ENCODE measurements at regions not wholly inside any gene's neighbourhood (a gene's known extent, or its start where the extent isn't known, plus 50 kb on each side); places are given as distances from the start of the nearest gene placed in this dataset.

DNA sequence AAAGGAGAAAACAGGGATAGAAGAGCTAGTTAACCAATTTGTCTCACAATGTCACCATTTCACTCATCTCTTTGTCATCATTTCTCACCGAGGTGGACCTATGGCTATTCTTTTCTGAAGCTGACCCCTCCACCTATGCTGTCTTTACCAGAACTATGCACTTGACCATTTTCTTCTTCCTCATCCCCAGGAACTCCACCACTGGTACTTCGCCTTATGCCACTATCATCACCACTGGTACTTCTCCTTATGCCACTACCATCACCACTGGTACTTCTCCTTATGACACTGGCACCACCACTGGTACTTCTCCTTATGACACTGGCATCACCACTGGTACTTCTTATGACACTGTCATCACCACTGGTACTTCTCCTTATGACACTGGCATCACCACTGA lies 745.8 kb upstream of the CHAC2 start:
- DNase-seq: no peak

DNA sequence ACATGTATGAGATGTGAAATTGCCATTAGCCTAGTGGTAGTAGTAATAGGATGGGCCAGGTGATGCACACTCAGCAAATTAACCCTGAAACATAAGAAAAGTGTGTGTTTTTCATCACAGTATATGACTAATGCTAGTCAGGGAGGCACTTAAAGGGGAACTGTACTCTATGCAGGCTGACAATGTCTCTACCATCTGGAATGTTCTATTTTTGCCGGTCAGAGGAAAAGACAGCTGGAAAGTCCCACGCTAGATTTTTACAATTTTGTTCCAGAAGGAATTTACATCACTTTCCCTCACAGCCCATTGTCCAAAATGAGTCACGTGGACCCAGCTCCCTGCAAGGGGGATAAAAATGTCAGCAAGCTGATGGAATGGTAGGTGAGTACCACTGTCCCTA lies 746.3 kb upstream of the CHAC2 start:
- no peak for DNase-seq

DNA sequence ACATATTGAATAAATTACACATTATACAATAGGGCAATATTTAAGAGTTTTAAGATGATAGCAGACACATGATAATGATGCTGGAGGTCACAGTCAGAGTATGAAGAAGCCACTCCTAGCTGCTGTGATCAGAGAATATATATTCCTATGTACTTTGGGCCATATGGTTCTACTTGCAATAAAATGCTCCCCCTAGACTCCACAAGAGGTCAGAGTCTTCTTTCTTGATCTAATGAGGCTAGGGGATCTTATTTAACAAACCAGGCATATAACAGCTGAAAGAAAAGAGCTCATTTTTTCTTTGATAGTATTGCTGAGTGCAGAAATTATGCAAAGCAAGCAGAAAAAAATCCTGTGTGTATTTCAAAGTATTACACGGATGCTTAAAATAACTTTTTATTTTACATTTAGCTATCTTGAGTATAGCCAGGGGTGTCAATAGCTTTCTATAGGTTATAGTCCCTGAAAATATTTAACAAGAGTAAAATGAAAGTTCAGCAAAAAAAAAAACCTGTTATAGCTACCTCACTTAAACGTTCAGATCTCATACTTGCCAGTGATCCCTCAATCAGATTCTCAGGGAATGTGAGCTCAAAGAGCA lies 748.7 kb upstream of the CHAC2 start:
- no peak for DNase-seq

DNA sequence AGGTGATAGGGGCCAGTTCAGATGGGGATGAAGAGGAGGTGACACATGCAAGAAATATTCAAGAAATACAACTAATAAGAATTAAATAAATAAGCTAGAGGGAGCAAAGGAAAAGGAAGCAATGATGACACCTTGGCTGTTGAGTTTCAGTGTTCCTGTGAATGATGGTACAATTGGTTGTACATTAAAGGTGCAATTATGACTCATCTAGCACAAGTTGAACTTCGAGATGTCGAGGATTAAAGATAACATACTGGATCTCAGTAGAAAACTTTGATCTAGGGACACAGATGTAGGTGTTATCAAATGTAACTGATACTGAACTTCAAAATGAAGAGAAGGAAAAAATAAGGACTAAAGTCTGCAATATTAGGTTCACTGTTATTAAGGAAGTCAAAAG lies 760.6 kb upstream of the CHAC2 start:
- no peak for DNase-seq

DNA sequence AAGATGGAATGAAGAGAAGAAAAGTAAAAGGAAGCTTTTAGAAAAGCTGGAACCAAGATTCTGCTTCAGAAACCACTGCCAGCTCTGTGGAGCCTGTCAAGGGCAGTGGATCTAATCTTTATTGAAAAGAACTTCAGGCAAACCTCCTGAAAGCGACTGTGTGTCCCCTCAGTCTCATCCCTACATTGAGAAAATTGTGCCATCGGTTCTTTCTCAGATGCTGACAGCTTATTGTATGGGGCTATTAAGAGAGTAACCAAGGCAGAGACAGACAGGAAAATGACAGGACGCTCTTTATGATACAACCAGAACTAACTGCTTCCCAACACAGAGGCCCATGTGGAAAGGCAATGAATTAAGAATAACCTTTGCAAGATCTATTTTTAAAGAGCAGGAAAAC lies 763.2 kb upstream of the CHAC2 start:
- no peak for DNase-seq

DNA sequence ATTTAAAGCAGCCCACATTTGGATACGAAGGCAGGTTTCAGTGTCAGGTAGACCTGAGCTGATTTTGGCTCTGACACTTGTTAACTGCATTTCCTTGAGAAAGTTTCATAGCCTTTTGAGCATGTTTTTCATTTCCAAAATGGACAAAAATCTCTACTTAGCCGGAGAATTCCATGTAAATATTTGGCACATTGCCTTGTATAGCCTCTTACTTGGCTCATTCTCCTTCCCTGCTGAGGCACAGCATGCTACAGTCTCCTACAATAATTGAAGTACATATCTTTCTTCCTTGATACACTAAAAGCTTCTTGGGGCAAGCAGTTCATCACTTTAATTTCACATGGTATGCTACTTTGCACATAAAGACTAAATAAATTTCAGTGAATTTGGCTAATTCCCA lies 772.2 kb upstream of the CHAC2 start:
- no peak for DNase-seq

DNA sequence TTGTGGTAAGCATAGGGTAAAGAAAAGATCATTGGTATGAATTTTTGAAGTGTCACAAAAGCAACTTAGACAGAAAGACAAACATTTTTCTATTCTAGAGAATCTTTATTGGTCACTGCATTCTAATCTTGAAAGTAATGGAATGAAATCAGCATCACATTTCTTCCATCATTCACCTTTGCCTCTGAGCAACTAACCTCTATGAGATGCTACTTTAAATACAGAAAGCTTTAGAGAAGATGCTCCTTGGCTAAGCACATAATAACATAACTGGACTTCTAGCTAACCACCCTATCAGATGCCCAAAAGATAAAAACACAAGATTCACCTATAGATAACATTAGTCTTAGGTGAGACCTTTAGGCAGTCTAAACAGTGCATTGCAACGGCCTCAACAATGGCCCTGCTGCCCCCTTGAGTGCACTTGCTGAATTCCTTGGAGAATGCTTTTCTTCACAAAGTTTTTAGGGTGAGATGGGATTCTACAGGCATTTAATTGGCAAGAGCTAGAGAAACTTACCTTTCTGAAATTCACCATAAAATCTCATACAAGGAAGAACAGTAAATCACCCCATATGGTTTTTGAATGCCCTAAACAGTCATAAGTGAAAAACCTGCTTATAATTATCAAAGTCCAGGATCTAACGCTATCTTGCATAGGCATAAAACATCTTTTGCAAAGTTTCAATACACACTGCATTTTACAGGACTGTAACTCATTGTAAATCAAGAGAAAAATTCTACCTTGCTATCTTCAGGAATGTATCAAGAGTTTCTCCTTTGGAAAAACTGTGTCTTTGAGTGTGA lies 791.3 kb upstream of the CHAC2 start:
- DNase-seq: no peak

DNA sequence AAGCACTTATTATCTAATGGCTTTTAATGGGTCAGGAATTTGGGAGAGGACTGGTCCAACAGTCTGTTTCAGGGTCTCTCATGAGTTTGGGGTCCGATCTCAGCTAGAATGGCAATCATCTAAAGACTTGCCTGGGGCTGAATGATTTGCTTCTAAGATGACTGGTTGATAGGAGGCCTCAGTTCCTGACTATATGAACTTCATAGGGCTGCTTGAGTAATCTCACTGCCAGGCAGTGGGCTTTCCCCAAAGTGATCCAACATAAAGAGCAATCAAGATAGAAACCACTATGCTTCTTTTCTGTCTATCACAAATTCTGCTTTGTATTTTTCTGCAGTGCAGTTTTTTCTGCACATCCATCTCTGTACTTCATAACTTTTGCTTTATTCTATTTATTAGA lies 793.5 kb upstream of the CHAC2 start:
- no peak for DNase-seq

DNA sequence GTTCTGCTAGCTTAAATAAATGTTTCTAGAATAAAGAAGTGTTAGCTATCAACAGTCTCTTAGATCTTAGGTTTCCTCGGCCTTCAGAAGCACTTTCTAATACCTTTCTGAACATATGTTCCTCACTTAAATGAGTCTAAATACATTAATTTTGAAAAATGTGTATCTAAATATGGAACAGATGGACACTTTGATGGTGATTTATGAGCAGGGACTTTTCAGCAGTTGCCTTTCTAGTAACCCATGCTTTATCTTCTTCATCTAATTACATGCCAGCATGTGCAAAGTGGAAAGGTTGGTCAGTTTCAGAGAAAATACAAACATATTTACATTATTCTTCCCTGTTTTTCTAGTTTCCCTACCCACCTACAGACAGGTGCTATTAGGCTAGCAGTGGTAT lies 797.0 kb upstream of the CHAC2 start:
- no peak for DNase-seq

DNA sequence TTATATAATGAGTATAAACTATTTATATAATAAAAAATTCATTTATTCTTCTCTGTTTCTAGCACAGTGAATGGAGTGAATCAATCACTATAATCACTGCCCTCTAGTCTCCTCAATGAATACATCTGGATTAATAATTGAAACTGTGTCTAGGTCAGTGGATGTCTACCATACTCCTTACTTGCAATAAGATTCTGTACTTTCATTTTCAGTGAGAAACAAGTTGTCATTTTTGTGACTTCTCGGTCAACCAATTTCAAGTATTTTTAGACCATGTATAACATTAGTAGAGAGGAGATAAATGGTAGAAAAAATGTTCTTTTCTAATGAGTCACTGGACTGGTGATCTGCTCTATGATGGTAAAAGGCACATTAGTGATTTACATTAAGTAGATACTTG lies 799.6 kb upstream of the CHAC2 start:
- DNase-seq: no peak

DNA sequence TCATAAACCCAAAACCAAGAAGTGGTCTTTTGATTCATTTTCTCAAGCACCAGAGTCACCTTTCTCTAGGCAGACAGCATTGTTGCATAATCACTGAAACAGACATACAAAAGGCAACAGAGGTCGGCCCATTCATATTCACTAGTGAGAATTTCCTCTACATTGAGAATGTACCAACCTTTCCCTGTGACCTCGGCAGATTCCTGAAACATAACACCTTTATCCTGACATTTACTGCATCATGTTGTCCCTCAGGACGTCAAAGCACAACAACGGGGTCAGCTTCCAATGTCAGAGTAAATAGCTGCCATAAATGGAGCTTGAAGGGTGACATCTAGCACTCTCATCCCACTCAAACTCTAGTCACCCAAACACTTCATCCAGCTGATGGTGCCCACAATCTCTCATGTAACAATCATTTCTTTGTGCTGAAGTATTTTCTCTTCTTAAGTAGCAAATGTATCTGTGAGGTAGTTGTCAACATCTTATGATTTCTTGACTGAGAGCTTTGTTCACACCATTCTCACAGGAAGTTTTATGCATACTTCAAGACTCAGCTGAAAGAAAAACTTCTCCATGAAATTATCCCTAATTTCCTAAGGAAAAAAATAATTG lies 802.6 kb upstream of the CHAC2 start:
- DNase-seq: no peak

DNA sequence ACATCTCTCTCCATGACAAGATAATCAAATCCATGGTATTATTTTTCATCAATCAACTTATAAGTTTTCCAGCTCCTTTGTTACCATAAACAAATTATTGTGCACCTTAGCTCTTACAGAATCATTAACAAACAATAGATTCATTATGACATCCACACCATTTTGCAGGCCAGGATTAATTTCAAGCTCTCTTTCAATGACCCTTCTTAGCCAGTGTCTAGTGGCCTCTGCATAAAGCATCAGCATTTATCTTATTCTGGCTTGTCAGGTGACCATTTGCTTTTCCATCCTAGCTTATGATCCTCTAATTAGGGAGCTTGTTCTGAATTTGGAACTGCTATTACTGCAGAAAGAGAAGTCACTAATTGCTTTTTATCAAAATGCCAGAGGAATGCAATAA lies 806.2 kb upstream of the CHAC2 start:
- no peak for DNase-seq

DNA sequence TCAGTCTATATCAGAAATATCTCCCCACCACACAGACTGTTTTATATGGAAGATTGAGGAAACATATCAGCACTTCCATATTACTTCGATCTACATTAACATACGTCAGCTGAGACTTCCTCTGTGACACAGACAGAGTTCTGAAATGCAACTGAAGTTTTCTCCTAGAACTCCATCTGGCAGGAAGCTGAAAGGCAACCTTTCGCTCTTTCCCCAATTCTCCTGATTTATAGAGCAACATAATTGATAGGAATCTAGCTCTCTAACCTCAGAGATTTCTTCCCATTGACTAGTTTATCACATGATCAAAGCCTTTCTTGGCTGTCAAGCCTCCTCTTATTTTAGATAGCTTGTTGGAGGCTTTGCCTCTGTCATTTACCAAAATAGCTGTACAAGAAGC lies 806.7 kb upstream of the CHAC2 start:
- no peak for DNase-seq

DNA sequence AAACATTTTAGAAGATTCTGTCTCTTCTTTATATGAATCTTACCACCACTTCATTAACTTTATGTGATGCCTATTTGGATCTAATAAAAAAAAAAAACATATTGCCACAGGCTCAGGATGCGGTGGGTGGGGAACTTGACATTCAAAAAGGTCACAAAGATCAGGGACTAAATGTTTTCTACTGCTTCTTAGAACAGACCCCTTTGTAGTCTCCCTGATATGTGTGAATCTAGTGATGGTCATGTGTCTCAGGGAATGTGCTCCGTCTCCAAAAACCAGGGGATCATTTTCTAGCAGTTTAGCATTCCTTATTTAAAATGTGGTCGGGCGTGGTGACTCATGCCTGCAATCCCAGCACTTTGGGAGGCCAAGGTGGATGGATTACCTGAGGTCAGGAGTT lies 807.8 kb upstream of the CHAC2 start:
- DNase-seq: no peak

DNA sequence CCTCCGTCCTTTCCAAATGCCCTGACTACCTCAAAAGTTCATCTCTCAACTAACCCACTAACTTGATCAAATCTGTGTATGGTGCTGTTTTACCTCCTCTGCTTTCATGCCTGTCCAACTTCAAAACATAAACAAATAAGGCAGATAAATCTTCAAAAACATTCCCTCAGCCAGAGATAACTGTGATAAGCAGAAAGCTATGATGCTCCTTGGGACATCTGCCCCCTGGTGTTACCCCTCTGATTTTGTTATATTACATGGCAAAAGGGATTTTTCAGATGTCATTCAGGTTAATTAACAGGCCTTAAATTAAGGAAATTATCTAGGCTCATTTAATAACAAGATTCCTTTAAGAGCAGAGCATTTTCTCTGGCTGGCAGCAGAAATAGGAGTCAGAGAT lies 810.8 kb upstream of the CHAC2 start:
- DNase-seq: no peak

DNA sequence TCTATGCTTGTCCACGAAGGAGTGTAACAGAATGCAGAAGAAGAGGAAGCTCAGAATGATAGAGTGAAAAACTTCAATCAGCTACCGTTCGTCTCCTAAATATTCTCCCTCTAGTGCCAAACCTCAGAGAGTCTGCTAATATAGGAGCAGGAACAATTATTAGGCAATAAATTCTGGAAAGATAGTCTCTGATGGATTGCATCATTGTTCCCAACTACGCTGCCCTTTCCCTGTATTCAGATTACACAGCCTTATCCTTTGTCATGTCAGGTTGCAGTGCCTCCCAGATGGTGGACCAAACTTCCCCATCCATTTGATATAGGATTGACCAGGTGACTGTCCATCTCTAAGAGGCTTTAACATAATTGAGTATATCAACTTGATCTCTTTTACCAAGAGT lies 811.5 kb upstream of the CHAC2 start:
- no peak for DNase-seq

DNA sequence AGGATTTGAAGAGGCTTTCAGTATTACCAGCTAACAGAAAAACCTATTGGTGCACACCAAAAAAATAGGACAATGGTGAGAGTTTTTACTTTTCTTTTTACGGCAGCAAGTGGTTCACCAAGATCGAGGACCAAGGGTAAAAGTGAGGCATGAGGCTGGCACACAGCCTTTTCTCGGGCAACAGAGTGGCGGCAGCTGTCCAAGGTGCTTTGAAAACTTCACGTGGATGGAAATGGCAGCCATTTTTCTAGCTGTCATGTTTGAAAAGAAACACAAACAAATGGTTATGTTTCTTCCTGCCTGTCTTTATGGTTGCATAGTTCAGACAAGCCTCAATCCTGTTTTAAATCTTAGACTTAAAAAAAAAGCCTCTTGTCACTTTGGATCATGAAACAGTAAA lies 812.5 kb upstream of the CHAC2 start:
- no peak for DNase-seq

DNA sequence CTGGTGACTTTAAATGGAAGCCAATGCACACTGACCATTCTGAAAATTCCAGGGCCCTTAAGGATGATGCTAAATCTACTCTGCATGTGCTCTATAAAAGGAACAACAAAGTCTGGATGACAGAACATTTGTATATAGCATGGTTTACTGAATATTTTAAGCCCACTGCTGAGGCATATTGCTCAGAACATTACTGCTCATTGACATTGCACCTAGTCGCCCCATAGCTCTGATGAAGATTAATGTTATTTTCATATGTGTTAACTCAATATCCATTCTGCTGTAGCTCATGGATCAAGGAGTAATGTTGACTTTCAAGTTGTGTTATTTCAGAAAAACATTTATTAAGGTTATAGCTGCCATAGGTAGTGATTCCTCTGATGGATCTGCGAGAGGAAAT lies 827.5 kb upstream of the CHAC2 start:
- DNase-seq: no peak

DNA sequence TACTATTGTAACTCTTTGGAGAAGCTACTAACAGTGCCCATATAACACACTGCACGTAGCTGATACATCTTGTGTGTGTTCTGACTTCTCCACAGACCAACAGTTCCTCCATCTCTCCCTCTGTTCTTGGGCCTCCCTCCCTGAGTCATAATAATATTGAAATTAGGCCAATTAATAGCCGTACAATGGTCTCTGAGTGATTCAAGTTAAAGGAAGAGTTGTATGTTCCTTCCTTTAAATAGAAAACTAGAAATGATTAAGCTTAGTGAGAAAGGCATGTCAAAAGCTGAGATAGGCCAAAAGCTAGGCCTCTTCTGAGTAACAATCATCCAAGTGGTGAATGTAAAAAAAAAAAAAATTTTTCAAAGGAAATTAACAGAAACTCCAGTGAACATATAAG lies 828.4 kb upstream of the CHAC2 start:
- DNase-seq: no peak

DNA sequence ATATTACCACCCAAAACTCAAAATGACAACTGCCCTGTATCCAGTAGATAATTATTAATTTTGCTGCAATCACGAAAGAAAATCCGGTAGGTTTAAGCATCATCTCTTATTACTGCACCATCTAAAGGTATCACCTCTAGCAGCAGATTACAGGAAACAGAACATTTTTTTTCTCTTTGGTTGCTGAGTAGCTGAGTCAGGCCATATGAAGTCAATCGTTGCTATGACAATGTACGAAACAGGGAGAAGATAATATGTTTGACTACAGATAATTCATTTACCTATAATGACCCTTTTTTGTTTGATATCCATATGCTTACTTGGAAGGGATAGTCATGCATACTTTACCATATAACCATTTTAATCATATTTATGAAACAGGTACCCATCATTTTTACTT lies 831.6 kb upstream of the CHAC2 start:
- DNase-seq: no peak

DNA sequence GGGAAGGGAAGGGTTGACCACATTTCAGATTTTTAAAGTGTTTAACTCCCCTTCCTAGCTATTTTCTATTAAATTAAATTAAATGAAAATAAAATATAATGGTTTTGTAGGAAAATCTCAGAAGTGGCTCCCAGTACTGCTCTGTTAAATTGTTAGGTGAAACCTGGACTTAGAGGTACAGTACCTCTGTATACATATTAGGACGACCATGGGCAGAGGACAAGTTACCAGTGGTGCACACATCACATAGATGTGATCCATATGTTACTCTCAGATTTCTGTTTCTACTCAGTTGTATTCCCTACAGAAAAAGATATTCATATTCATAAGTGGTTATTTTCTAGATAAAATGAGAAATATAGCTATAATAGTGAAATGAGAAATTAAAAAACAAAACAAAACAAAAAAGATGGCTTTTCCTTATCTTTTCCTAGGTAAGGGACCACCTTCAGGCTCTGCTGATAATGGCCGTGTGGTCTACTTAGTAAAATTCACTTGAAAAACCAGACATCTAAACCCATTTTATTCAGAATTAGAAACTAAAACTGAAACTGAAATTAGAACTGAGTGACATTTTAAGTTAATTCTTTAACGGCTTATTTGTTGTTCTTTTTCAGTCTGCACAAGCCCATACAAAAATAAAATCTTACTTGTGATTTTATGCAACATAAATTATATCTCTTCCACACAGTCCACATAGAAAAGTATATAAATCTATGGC lies 832.5 kb upstream of the CHAC2 start:
- DNase-seq: no peak

DNA sequence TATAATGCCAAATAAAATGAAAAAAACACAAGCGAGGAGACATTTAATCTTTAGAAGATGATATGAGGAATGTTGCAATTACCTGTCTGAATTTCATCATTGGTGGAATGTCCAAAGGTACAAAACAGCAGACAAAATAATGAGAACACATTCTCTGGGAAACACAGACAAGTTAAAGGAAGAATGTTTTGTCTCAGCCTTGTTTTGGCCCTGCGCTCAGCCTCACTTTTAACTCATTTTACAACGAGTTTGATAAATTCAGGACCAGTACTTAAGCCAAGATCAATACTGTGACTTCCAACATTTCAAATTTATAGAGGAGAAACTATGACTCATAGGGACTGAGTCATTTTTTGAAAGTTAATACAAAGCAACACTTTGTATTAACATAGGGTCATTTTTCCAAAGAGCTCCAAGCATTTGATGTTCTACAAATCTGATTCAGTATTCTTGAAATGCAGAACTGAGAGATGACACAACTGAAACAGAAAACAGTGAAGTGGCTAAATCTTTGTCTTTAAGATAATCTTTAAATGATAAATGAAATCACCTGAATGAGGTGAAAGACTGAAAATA lies 833.2 kb upstream of the CHAC2 start:
- DNase-seq: no peak

DNA sequence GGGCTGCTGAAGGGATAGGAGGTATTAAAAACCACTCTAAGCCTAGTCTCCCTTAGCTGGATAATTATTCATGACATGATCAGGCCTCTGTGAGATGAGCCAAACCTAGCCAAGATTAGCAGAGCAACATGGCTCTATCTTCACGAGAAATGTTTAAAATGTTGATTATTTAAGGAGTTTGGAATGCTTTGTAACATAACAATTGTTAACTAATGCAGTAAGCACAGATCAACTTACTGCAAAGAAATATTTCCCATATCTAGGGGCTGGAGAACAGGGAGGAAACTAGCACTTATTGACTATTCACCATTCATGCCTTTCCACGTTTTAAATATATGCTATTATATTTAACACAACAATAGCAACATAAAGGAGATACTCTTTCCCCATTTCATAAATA lies 833.7 kb upstream of the CHAC2 start:
- no peak for DNase-seq

Data from inflammatory macrophage (primary cell).